Lung (tissue), 11 donors: ENCODE measurements at regions not wholly inside any gene's neighbourhood (a gene's known extent, or its start where the extent isn't known, plus 50 kb on each side); places are given as distances from the start of the nearest gene placed in this dataset.
A peak's percentile ranks its signal among the peaks of the same experiment; 100 is the strongest.

ENCODE experiments used
- ATAC-seq: fragments of 200-7000 bp; cut with Tn5 transposase; one replicate; pipeline ENCODE4 v1.9.1; 2020; ENCODE audit warnings: moderate number of reproducible peaks; ENCODE audit not compliant: insufficient read depth, low FRiP score
- DNase-seq, 3 donors: peaks; one replicate each; pipeline ENCODE4 v3.0.0-alpha.2; 2013 to 2017
- H3K27ac ChIP-seq, 2 donors: one replicate each; pipeline ENCODE4 v1.5.1; 2013; ENCODE audit warnings: mild to moderate bottlenecking in 2 of 2, moderate library complexity in 2 of 2, control low read depth in 1 of 2, inconsistent platforms in 1 of 2, low read depth in 1 of 2, low read length in 1 of 2
- H3K27me3 ChIP-seq, 3 donors: one replicate each; pipeline ENCODE4 v1.5.1; 2013; ENCODE audit warnings: low read length in 2 of 3; ENCODE audit not compliant: control insufficient read depth in 3 of 3, insufficient read depth in 3 of 3
- H3K36me3 ChIP-seq, 4 donors: one replicate each; pipeline ENCODE4 v1.5.1; 2013; ENCODE audit warnings: low read length in 4 of 4, mild to moderate bottlenecking in 1 of 4, moderate library complexity in 1 of 4; ENCODE audit not compliant: control insufficient read depth in 4 of 4, insufficient read depth in 4 of 4
- H3K4me1 ChIP-seq, 5 donors: one replicate each; pipeline ENCODE4 v1.5.1; 2013; ENCODE audit warnings: low read length in 5 of 5, mild to moderate bottlenecking in 2 of 5, moderate library complexity in 1 of 5; ENCODE audit not compliant: control insufficient read depth in 5 of 5, insufficient read depth in 5 of 5
- H3K4me3 ChIP-seq: one replicate; pipeline ENCODE4 v1.5.1; 2013; ENCODE audit warnings: mild to moderate bottlenecking, control low read depth, moderate library complexity
- H3K9ac ChIP-seq, 2 donors: one replicate each; pipeline ENCODE4 v1.5.1; 2013; ENCODE audit warnings: low read length in 2 of 2, control low read depth in 1 of 2; ENCODE audit not compliant: insufficient read depth in 1 of 2
- H3K9me3 ChIP-seq, 4 donors: one replicate each; pipeline ENCODE4 v1.5.1; 2013; ENCODE audit warnings: low read length in 3 of 4, mild to moderate bottlenecking in 1 of 4, moderate library complexity in 1 of 4; ENCODE audit not compliant: control insufficient read depth in 4 of 4, insufficient read depth in 3 of 4
- WGBS, 2 donors: extraction: QIAGEN DNeasy Blood & Tissue Kit; methylation state at CpG; one replicate each; pipeline ENCODE4 v1.1.7; 2013; 5-methylcytosine and 5-hydroxymethylcytosine counted together
- TF ChIP-seq, protein P1 (sequence below): IDR thresholded peaks from 2 replicates; pipeline ENCODE4 v1.5.1; 2012; ENCODE audit warnings: mild to moderate bottlenecking; ENCODE audit errors: control extremely low read depth, extremely low read depth
- donor health status: control.
- donor health status: control.
- donor health status: Bipolar disorder and iron deficiency.
- donor health status: healthy.
- donor health status: DM: yes; HTN: yes; CAD: no.

DNA sequence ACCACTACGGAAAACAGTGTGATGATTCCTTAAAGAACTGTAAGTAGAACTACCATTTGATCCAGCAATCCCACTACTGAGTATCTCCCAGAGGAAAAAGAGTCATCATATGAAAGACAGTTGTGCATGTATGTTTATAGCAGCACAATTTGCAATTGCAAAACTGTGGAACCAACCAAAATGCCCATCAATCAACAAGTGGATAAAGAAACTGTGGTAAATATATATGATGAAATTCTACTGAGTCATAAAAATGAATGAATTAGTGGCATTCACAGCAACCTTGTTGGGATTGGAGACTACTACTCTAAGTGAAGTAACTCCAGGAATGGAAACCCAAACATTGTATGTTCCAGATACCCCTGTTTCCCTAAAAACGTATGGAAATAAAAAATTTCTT, 337.0 kb upstream of the PTBP2 start:
- H3K4me1 ChIP-seq, result no peaks in the 10 kb centered on the region
- H3K36me3 ChIP-seq, result no peaks in the 10 kb centered on the region
- H3K4me3 ChIP-seq, result no peak overlapping the region
- no peak overlapping the region for H3K27ac ChIP-seq
- H3K9me3 ChIP-seq, result peaks cover 0 to 6% (median 0%) of the 10 kb centered on the region in 4 donors
- no peak overlapping the region for H3K9ac ChIP-seq
- TF ChIP-seq, protein P1, sequence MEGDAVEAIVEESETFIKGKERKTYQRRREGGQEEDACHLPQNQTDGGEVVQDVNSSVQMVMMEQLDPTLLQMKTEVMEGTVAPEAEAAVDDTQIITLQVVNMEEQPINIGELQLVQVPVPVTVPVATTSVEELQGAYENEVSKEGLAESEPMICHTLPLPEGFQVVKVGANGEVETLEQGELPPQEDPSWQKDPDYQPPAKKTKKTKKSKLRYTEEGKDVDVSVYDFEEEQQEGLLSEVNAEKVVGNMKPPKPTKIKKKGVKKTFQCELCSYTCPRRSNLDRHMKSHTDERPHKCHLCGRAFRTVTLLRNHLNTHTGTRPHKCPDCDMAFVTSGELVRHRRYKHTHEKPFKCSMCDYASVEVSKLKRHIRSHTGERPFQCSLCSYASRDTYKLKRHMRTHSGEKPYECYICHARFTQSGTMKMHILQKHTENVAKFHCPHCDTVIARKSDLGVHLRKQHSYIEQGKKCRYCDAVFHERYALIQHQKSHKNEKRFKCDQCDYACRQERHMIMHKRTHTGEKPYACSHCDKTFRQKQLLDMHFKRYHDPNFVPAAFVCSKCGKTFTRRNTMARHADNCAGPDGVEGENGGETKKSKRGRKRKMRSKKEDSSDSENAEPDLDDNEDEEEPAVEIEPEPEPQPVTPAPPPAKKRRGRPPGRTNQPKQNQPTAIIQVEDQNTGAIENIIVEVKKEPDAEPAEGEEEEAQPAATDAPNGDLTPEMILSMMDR, result no peak
- H3K27me3 ChIP-seq, result no peaks in the 10 kb centered on the region
- WGBS, 2 donors, result 78 to 84% methylated on average over 2 of the region's 2 CpGs
- DNase-seq (no peak), ATAC-seq (no peak)

DNA sequence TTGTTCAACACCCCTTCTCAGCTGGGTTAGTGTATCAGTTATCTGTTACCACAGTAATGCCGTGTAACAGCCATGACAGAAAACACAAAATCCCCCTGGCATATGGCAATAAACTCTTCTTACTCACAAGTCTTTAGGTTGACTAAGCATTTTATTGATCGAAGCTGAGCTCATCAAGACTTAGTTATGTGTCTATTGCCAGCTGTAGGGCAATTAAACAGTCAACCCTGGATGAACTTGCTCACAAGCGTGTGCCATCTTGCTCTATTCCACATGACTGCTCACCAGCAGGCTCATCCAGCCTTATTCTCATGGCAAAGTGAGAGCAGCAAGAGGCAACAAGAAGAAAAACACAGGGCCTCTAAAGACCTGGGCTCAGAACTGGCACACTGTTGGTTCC, 333.8 kb upstream of the PTBP2 start:
- no peaks in the 10 kb centered on the region for H3K36me3 ChIP-seq
- WGBS, 2 donors, result 89 to 93% methylated on average over 3 of the region's 3 CpGs
- H3K27ac ChIP-seq, result no peak overlapping the region
- DNase-seq (no peak), ATAC-seq (no peak)
- H3K9ac ChIP-seq, result no peak overlapping the region
- TF ChIP-seq, protein P1, result no peak
- H3K4me3 ChIP-seq, result no peak overlapping the region
- no peaks in the 10 kb centered on the region for H3K27me3 ChIP-seq
- H3K9me3 ChIP-seq, result peaks cover 0 to 3% (median 0%) of the 10 kb centered on the region in 4 donors
- no peaks in the 10 kb centered on the region for H3K4me1 ChIP-seq

DNA sequence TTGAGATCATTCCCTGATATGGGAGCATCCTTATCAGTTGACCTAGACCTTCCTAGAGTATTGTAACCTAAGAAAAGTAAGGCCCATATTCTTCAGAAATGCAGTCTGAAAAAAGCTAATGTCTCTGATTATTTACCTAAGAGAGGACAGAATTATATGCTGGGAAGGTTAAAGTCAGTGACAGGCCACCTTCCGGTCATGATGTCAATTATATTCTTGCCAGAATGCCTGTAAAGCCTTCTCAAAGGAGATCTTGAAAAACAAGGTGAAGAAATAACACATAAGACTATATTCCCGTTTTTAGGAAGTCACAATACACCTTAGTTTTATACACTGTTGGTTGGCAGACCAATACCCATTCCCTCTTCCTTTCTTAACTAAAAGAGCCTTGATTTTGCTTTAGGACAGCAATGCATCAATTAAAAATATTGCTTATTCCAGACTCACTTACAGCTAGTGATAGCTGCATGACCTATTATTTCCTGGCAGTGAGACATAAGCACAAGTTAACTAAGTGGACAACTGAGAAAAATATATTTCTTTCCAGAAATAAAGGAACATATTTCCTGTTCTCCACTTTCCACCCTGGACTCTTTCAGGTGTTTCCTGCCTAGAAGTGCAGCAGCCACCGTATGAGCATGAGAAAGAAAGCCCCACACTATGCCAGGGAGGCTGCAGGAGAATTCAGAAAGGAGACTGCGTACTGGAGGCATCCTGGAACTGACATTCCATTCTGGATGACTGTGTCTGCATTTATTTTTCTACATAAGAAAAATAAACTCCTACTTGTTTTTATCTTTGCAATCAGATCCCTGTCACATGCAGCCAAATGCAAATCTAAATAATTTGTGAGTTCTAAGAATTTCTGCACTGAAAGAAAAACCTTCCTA, 332.9 kb upstream of the PTBP2 start:
- Histone ChIP-seq H3K36me3 (no peaks in the 10 kb centered on the region), H3K4me1 (no peaks in the 10 kb centered on the region), H3K9me3 (no peaks in the 10 kb centered on the region), H3K4me3 (no peak overlapping the region), H3K9ac (no peak overlapping the region), H3K27ac (no peak overlapping the region), H3K27me3 (no peaks in the 10 kb centered on the region)
- 51 to 61% methylated on average over 4 of the region's 4 CpGs for WGBS, 2 donors
- TF ChIP-seq, protein P1, result no peak
- ATAC-seq (no peak), DNase-seq (peak in 1 of 3 donors; percentile 4)

DNA sequence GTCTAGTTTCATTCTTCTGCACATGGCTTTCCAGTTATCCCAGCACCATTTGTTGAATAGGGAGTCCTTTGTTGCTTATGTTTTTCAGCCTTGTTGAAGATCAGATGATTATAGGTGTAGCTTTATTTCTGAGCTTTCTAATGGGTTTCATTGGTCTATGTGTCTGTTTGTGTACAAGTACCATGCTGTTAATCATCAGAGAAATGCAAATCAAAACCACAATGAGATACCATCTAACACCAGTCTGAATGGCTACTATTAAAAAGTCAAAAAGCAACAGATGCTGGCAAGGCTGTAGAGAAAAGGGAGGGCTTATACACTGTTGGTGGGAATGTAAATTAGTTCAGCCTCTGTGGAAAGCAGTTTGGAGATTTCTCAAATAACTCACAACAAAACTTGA, 321.5 kb upstream of the PTBP2 start:
- no peaks in the 10 kb centered on the region for H3K27me3 ChIP-seq
- TF ChIP-seq, protein P1, result no peak

More for the DNA sequence above, 321.5 kb upstream of the PTBP2 start:
- Histone ChIP-seq H3K9ac (no peak overlapping the region), H3K9me3 (no peaks in the 10 kb centered on the region), H3K27ac (no peak overlapping the region), H3K36me3 (no peaks in the 10 kb centered on the region), H3K4me3 (no peak overlapping the region), H3K4me1 (no peaks in the 10 kb centered on the region)
- ATAC-seq (no peak), DNase-seq (no peak)
